ENCODE measurements at regions not wholly inside any gene's neighbourhood (a gene's known extent, or its start where the extent isn't known, plus 50 kb on each side); places are given as distances from the start of the nearest gene placed in this dataset.

DNA sequence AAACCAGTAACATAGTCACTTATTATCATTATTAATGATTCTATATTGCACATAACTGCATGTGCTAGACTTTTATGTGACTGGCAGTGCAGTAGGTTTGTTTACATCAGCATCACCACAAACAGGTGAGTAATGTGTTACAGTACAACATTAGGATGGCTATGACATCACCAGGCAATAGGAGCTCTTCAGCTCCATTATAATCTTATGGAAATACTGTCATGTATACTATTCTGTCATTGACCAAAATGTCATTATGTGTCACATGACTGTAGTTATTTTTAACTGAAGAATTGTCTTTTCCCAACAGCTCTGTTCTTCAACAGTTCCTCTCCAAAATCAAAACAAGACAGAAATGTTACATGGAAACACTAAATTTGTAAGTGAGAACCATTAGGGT lies 96.3 kb downstream of the C18orf54 start:
- ATAC-seq, result no peak
- no peak for TF ChIP-seq PPARA (CRISPR knock-in tag; IDR thresholded peaks at IDR 0.05; ENCODE audit: borderline replicate concordance)
- no peak for TF ChIP-seq TSHZ2 (CRISPR knock-in tag; IDR thresholded peaks at IDR 0.05)
- no peak for TF ChIP-seq PATZ1 (CRISPR knock-in tag; IDR thresholded peaks at IDR 0.05; ENCODE audit: borderline replicate concordance)
- no peak for TF ChIP-seq CSDC2 (CRISPR knock-in tag; IDR thresholded peaks at IDR 0.05)
- no peak for TF ChIP-seq ISL1 (CRISPR knock-in tag; IDR thresholded peaks at IDR 0.05)
- no peak for TF ChIP-seq ZNF70 (CRISPR knock-in tag; IDR thresholded peaks at IDR 0.05)
- no peak for TF ChIP-seq ZC3H10 (CRISPR knock-in tag; IDR thresholded peaks at IDR 0.05)
- no peak for TF ChIP-seq ZNF565 (CRISPR knock-in tag; conservative IDR thresholded peaks at IDR 0.05; ENCODE audit: low read depth)
- TF ChIP-seq TOX (CRISPR knock-in tag; IDR thresholded peaks at IDR 0.05; ENCODE audit: borderline replicate concordance), result no peak
- TF ChIP-seq RARB (CRISPR knock-in tag; IDR thresholded peaks at IDR 0.05), result no peak

GRCh38 chr18:54465502-54465901 lies 107.8 kb downstream of the C18orf54 start:
- TF ChIP-seq OSR1 (CRISPR knock-in tag; IDR thresholded peaks at IDR 0.05) (no peak), SNAI2 (CRISPR knock-in tag; IDR thresholded peaks at IDR 0.05) (no peak), ISL1 (CRISPR knock-in tag; IDR thresholded peaks at IDR 0.05) (no peak), ZNF565 (CRISPR knock-in tag; conservative IDR thresholded peaks at IDR 0.05; ENCODE audit: low read depth) (no peak), RARB (CRISPR knock-in tag; IDR thresholded peaks at IDR 0.05) (no peak), ESRRG (CRISPR knock-in tag; IDR thresholded peaks at IDR 0.05) (no peak), CSRNP3 (CRISPR knock-in tag; IDR thresholded peaks at IDR 0.05) (no peak), POU6F1 (CRISPR knock-in tag; IDR thresholded peaks at IDR 0.05; ENCODE audit: borderline replicate concordance, low read depth) (no peak), TOX (CRISPR knock-in tag; IDR thresholded peaks at IDR 0.05; ENCODE audit: borderline replicate concordance) (no peak), ZFP30 (CRISPR knock-in tag; IDR thresholded peaks at IDR 0.05) (no peak), ZFP3 (CRISPR knock-in tag; IDR thresholded peaks at IDR 0.05) (no peak), ZNF8 (CRISPR knock-in tag; IDR thresholded peaks at IDR 0.05) (no peak), PPARA (CRISPR knock-in tag; IDR thresholded peaks at IDR 0.05; ENCODE audit: borderline replicate concordance) (no peak), CSDC2 (CRISPR knock-in tag; IDR thresholded peaks at IDR 0.05) (no peak), GLIS3 (CRISPR knock-in tag; IDR thresholded peaks at IDR 0.05) (no peak), ZC3H10 (CRISPR knock-in tag; IDR thresholded peaks at IDR 0.05) (no peak)
- TF ChIP-seq, protein P1, sequence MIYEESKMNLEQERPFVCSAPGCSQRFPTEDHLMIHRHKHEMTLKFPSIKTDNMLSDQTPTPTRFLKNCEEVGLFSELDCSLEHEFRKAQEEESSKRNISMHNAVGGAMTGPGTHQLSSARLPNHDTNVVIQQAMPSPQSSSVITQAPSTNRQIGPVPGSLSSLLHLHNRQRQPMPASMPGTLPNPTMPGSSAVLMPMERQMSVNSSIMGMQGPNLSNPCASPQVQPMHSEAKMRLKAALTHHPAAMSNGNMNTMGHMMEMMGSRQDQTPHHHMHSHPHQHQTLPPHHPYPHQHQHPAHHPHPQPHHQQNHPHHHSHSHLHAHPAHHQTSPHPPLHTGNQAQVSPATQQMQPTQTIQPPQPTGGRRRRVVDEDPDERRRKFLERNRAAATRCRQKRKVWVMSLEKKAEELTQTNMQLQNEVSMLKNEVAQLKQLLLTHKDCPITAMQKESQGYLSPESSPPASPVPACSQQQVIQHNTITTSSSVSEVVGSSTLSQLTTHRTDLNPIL (CRISPR knock-in tag; IDR thresholded peaks at IDR 0.05; ENCODE audit: low read depth), result no peak
- no peak for ATAC-seq

- no peak for ATAC-seq
- TF ChIP-seq ZNF8 (CRISPR knock-in tag; IDR thresholded peaks at IDR 0.05) (no peak), CSRNP3 (CRISPR knock-in tag; IDR thresholded peaks at IDR 0.05) (no peak), TSHZ2 (CRISPR knock-in tag; IDR thresholded peaks at IDR 0.05) (no peak), SNAI2 (CRISPR knock-in tag; IDR thresholded peaks at IDR 0.05) (no peak), ISL1 (CRISPR knock-in tag; IDR thresholded peaks at IDR 0.05) (no peak), TOX (CRISPR knock-in tag; IDR thresholded peaks at IDR 0.05; ENCODE audit: borderline replicate concordance) (no peak), ARNTL (CRISPR knock-in tag; IDR thresholded peaks at IDR 0.05; ENCODE audit: borderline replicate concordance, low read depth) (no peak), PPARA (CRISPR knock-in tag; IDR thresholded peaks at IDR 0.05; ENCODE audit: borderline replicate concordance) (no peak), TCF4 (CRISPR knock-in tag; IDR thresholded peaks at IDR 0.05; ENCODE audit: borderline replicate concordance) (no peak), OSR1 (CRISPR knock-in tag; IDR thresholded peaks at IDR 0.05) (no peak), BACH2 (CRISPR knock-in tag; IDR thresholded peaks at IDR 0.05; ENCODE audit: borderline replicate concordance) (no peak), CSDC2 (CRISPR knock-in tag; IDR thresholded peaks at IDR 0.05) (no peak)
These were observed 108.7 kb downstream of the C18orf54 start for GRCh38 chr18:54466248-54467005.

Measured in SK-N-SH treated with all-trans-retinoic acid at 6 μM for 48 hours (cell line).